GM12875 (cell line): ENCODE measurements at regions not wholly inside any gene's neighbourhood (a gene's known extent, or its start where the extent isn't known, plus 50 kb on each side); places are given as distances from the start of the nearest gene placed in this dataset.

Source experiments
- H3K4me3 ChIP-seq: one replicate; pipeline ENCODE4 v1.5.1; 2011; ENCODE audit warnings: low read depth, low read length, control low read depth
- TF ChIP-seq, protein P1 (sequence below): IDR thresholded peaks from 2 replicates; pipeline ENCODE4 v1.5.1; 2011; ENCODE audit warnings: low read depth, mild to moderate bottlenecking, control low read depth, inconsistent platforms, low read length, moderate library complexity, borderline replicate concordance; ENCODE audit not compliant: insufficient read depth

DNA sequence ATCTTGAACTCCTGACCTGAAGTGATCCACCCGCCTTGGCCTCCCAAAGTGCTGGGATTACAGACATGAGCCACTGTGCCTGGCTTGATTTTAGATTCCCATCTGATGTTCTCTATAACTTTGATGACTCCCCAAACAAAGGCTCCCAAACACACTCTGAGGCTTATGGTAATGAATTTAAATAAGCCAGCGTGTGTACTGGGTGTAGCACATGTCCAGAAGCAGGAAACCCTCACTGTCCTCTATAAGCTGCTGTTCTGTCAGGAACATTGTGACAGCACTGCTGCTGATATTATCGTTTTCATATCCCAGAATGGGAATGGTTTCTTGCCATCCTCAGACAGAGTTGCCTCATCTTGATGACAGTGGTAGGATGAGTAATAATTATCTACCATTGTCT, 54.1 kb upstream of the SALL4 start:
- TF ChIP-seq, protein P1, sequence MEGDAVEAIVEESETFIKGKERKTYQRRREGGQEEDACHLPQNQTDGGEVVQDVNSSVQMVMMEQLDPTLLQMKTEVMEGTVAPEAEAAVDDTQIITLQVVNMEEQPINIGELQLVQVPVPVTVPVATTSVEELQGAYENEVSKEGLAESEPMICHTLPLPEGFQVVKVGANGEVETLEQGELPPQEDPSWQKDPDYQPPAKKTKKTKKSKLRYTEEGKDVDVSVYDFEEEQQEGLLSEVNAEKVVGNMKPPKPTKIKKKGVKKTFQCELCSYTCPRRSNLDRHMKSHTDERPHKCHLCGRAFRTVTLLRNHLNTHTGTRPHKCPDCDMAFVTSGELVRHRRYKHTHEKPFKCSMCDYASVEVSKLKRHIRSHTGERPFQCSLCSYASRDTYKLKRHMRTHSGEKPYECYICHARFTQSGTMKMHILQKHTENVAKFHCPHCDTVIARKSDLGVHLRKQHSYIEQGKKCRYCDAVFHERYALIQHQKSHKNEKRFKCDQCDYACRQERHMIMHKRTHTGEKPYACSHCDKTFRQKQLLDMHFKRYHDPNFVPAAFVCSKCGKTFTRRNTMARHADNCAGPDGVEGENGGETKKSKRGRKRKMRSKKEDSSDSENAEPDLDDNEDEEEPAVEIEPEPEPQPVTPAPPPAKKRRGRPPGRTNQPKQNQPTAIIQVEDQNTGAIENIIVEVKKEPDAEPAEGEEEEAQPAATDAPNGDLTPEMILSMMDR: no peak
- H3K4me3 ChIP-seq: no peak overlapping the region

DNA sequence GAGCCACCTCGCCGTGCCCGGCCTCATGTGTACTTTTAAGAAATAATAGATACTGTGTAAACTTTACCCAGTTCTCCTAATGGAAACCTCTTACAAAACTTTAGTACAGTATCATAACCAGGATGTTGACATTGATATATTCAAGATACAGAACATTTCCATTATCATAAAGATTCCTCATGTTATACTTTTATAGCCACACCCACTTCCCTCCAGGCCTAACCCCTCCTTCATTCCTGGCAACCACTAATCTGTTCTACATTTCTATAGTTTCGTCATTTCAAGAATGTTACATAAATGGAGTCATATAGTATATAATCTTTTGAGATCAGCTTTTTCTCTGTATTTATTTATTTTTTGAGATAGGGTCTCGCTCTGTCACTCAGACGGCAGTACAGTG, 52.6 kb upstream of the SALL4 start:
- TF ChIP-seq, protein P1: no peak
- H3K4me3 ChIP-seq: no peak overlapping the region
